GM23338 (cell line): ENCODE measurements at regions not wholly inside any gene's neighbourhood (a gene's known extent, or its start where the extent isn't known, plus 50 kb on each side); places are given as distances from the start of the nearest gene placed in this dataset.

ENCODE experiments used
- ATAC-seq: fragments of 200-7000 bp; cut with Tn5 transposase; 3 replicates; pipeline ENCODE4 v1.9.1; 2020
- DNase-seq: peaks from one replicate; pipeline ENCODE4 v3.0.0-alpha.2; 2015; ENCODE audit warnings: low spot score
- H2AFZ ChIP-seq: fragments of 200-600 bp; sonication (generic); 2 replicates; pipeline ENCODE4 v1.8.0; 2016; ENCODE audit warnings: antibody characterized with exemption, mild to moderate bottlenecking, moderate library complexity
- H3F3A ChIP-seq: fragments of 200-600 bp; sonication (generic); replicated peaks from 2 replicates; pipeline ENCODE4 v1.8.0; 2017; ENCODE audit warnings: antibody characterized with exemption, mixed run types, low read depth
- H3K27ac ChIP-seq: fragments of 200-600 bp; sonication (generic); 2 replicates; pipeline ENCODE4 v1.6.1; 2016; ENCODE audit warnings: low read depth
- H3K27me3 ChIP-seq: fragments of 200-600 bp; sonication (generic); 2 replicates; pipeline ENCODE4 v1.8.0; 2016; ENCODE audit warnings: mild to moderate bottlenecking, mixed run types, moderate library complexity; ENCODE audit not compliant: insufficient read depth
- H3K36me3 ChIP-seq: fragments of 200-600 bp; sonication (generic); 2 replicates; pipeline ENCODE4 v1.8.0; 2016; ENCODE audit warnings: mild to moderate bottlenecking; ENCODE audit not compliant: insufficient read depth
- H3K4me1 ChIP-seq: fragments of 200-600 bp; sonication (generic); 2 replicates; pipeline ENCODE4 v1.8.0; 2016; ENCODE audit warnings: mild to moderate bottlenecking, moderate library complexity; ENCODE audit not compliant: insufficient read depth
- H3K4me2 ChIP-seq: fragments of 200-600 bp; sonication (generic); 2 replicates; pipeline ENCODE4 v1.7.1; 2017; ENCODE audit warnings: mixed run types
- H3K4me3 ChIP-seq: fragments of 200-600 bp; sonication (generic); 2 replicates; pipeline ENCODE4 v1.6.1; 2016; ENCODE audit warnings: mixed run types
- H3K79me2 ChIP-seq: fragments of 200-600 bp; sonication (generic); replicated peaks from 2 replicates; pipeline ENCODE4 v1.8.0; 2017; ENCODE audit warnings: mild to moderate bottlenecking; ENCODE audit not compliant: insufficient read depth
- H3K9me2 ChIP-seq: fragments of 200-600 bp; sonication (generic); 2 replicates; pipeline ENCODE4 v1.8.0; 2017; ENCODE audit not compliant: insufficient read depth
- H4K20me1 ChIP-seq: fragments of 200-600 bp; sonication (generic); replicated peaks from 2 replicates; pipeline ENCODE4 v1.8.0; 2017; ENCODE audit warnings: mild to moderate bottlenecking; ENCODE audit not compliant: insufficient read depth
- H3K27ac Mint-ChIP-seq: 2 replicates; pipeline ENCODE4 v1.8.0; 2020; ENCODE audit warnings: inconsistent platforms, mild to moderate bottlenecking, moderate library complexity, mixed read lengths
- H3K27me3 Mint-ChIP-seq: 3 replicates; pipeline ENCODE4 v1.8.0; 2022; ENCODE audit warnings: low read depth, mild to moderate bottlenecking, moderate library complexity, mixed read lengths, inconsistent platforms; ENCODE audit not compliant: insufficient read depth, poor library complexity
- H3K36me3 Mint-ChIP-seq: 3 replicates; pipeline ENCODE4 v1.8.0; 2021; ENCODE audit warnings: low read depth, mild to moderate bottlenecking, inconsistent platforms, moderate library complexity, mixed read lengths
- H3K4me1 Mint-ChIP-seq: 3 replicates; pipeline ENCODE4 v1.8.0; 2020; ENCODE audit warnings: mild to moderate bottlenecking, inconsistent platforms, mixed read lengths
- H3K4me3 Mint-ChIP-seq: 3 replicates; pipeline ENCODE4 v1.8.0; 2021; ENCODE audit warnings: moderate library complexity, mild to moderate bottlenecking, inconsistent platforms, mixed read lengths
- H3K9me3 Mint-ChIP-seq: 3 replicates; pipeline ENCODE4 v1.8.0; 2020; ENCODE audit warnings: moderate library complexity, mild to moderate bottlenecking, inconsistent platforms, mixed read lengths
- CTCF ChIP-seq, 2 experiments: fragments of 200-600 bp in 1 of 2; sonication (generic) in 1 of 2; conservative IDR thresholded peaks; 2 replicates each; pipeline versions ENCODE4 v1.5.1 to v1.6.1; 2016 to 2017; ENCODE audit warnings: antibody characterized with exemption in 2 of 2, low read depth in 2 of 2, mild to moderate bottlenecking in 2 of 2, moderate library complexity in 1 of 2
- ETS1 ChIP-seq: IDR thresholded peaks from 2 replicates; pipeline ENCODE4 v1.6.1; 2016; ENCODE audit warnings: antibody characterized with exemption
- EZH2 ChIP-seq: fragments of 200-600 bp; sonication (generic); IDR thresholded peaks from one replicate; pipeline ENCODE4 v1.8.0; 2017; ENCODE audit warnings: antibody characterized with exemption, mild to moderate bottlenecking, low read depth; ENCODE audit not compliant: unreplicated experiment
- EZH2phosphoT487 ChIP-seq: fragments of 200-600 bp; sonication (generic); IDR thresholded peaks from one replicate; pipeline ENCODE4 v1.8.1; 2018; ENCODE audit warnings: antibody characterized with exemption; ENCODE audit not compliant: unreplicated experiment
- JUNB ChIP-seq: IDR thresholded peaks from one replicate; pipeline ENCODE4 v1.6.1; 2016; ENCODE audit warnings: antibody characterized with exemption; ENCODE audit not compliant: unreplicated experiment
- NANOG ChIP-seq: IDR thresholded peaks from 2 replicates; pipeline ENCODE4 v1.6.1; 2016; ENCODE audit warnings: antibody characterized with exemption, borderline replicate concordance
- POLR2AphosphoS5 ChIP-seq: IDR thresholded peaks from 2 replicates; pipeline ENCODE4 v1.6.1; 2016; ENCODE audit warnings: antibody characterized with exemption, low read depth
- REST ChIP-seq: IDR thresholded peaks from one replicate; pipeline ENCODE4 v1.6.1; 2018; ENCODE audit warnings: antibody characterized with exemption; ENCODE audit not compliant: unreplicated experiment
- STAT1 ChIP-seq: IDR thresholded peaks from one replicate; pipeline ENCODE4 v1.6.1; 2016; ENCODE audit warnings: antibody characterized with exemption; ENCODE audit not compliant: unreplicated experiment
- ZNF114 ChIP-seq: fragments of 250-450 bp; sonication (Bioruptor Pico); IDR thresholded peaks from 2 replicates; pipeline ENCODE4 v1.5.0; 2020; ENCODE audit warnings: mild to moderate bottlenecking, moderate library complexity
- ZNF331 ChIP-seq: fragments of 250-450 bp; sonication (Bioruptor Pico); IDR thresholded peaks from 2 replicates; pipeline ENCODE4 v1.5.0; 2020; ENCODE audit warnings: low read depth, mild to moderate bottlenecking, moderate library complexity

GRCh38 chr6:100182313-100182712 is 188.3 kb upstream of the MCHR2 start (continued):
- TF ChIP-seq REST (no peak), ZNF114 (CRISPR knock-in tag) (no peak), NANOG (no peak), CTCF (conservative IDR thresholded peaks at IDR 0.05; ENCODE audit: low read depth in 2 of 2) (no peak), EZH2phosphoT487 (no peak), EZH2 (no peak)

GRCh38 chr6:100181309-100181708 is 187.3 kb upstream of the MCHR2 start:
- no peak for ATAC-seq
- Histone ChIP-seq H3K4me3 (no peak overlapping the region), H3K4me2 (no peak overlapping the region), H2AFZ (no peak overlapping the region), H3K9me2 (no peaks in the 10 kb centered on the region), H3K36me3 (no peaks in the 10 kb centered on the region), H4K20me1 (no peaks in the 10 kb centered on the region), H3K79me2 (no peaks in the 10 kb centered on the region), H3K27me3 (no peaks in the 10 kb centered on the region), H3K4me1 (peaks cover 4% of the 10 kb centered on the region), H3F3A (no peaks in the 10 kb centered on the region), H3K27ac (no peak overlapping the region)
- no peaks in the 10 kb centered on the region for H3K9me3 Mint-ChIP-seq
- DNase-seq, result no peak
- H3K4me3 Mint-ChIP-seq, result no peak overlapping the region
- H3K27me3 Mint-ChIP-seq, result peaks cover 2% of the 10 kb centered on the region
- H3K36me3 Mint-ChIP-seq, result no peaks in the 10 kb centered on the region
- H3K27ac Mint-ChIP-seq, result no peak overlapping the region
- H3K4me1 Mint-ChIP-seq, result peaks cover 14% of the 10 kb centered on the region
- TF ChIP-seq ZNF114 (CRISPR knock-in tag) (no peak), POLR2AphosphoS5 (no peak), ETS1 (no peak), EZH2 (no peak), EZH2phosphoT487 (no peak), REST (no peak), ZNF331 (CRISPR knock-in tag) (no peak), CTCF (conservative IDR thresholded peaks at IDR 0.05; ENCODE audit: low read depth in 2 of 2) (no peak), NANOG (no peak), STAT1 (no peak), JUNB (no peak)
